ENCODE measurements at regions not wholly inside any gene's neighbourhood (a gene's known extent, or its start where the extent isn't known, plus 50 kb on each side); places are given as distances from the start of the nearest gene placed in this dataset.
"Not testable (repeated sequence)": the region's sequence is repeated elsewhere in the genome, so short reads cannot be mapped to it uniquely, and the experiment has no call there.

GRCh38 chr12:131233850-131234789 is 280.4 kb downstream of the ADGRD1 start:
- not testable (repeated sequence) for TF ChIP-seq CTCF, POLR2A, EP300 (IDR thresholded peaks at IDR 0.05)
